Inferior parietal cortex (tissue), 1 donor: ENCODE measurements at regions not wholly inside any gene's neighbourhood (a gene's known extent, or its start where the extent isn't known, plus 50 kb on each side); places are given as distances from the start of the nearest gene placed in this dataset.
A peak's percentile ranks its signal among the peaks of the same experiment; 100 is the strongest.
"Not testable (repeated sequence)": the region's sequence is repeated elsewhere in the genome, so short reads cannot be mapped to it uniquely, and the experiment has no call there.

Source experiments
- DNase-seq: peaks from one replicate; pipeline ENCODE4 v3.0.0-alpha.2; 2016; ENCODE audit errors: extremely low spot score

- DNase-seq = no peak
These were observed 86.7 kb upstream of the MAP4K4 start for GRCh38 chr2:101610750-101611315.

- no peak for DNase-seq
These were observed 88.1 kb upstream of the MAP4K4 start for GRCh38 chr2:101609433-101609832.

- DNase-seq = no peak
These were observed 88.8 kb upstream of the MAP4K4 start for GRCh38 chr2:101608408-101609310.

- DNase-seq = no peak
These were observed 100.1 kb upstream of the MAP4K4 start for GRCh38 chr2:101597347-101597944.

- DNase-seq = no peak
These were observed 101.2 kb upstream of the MAP4K4 start for GRCh38 chr2:101596333-101596732.

GRCh38 chr2:101587251-101587650, 110.3 kb upstream of the MAP4K4 start:
- DNase-seq = no peak

GRCh38 chr2:101583861-101584260, 108.9 kb upstream of the RFX8 start:
- DNase-seq = no peak

- DNase-seq = no peak
These were observed 106.9 kb upstream of the RFX8 start for GRCh38 chr2:101581675-101582299.

GRCh38 chr2:101580528-101580927, 105.6 kb upstream of the RFX8 start:
- DNase-seq = peak; percentile 38

GRCh38 chr2:101578671-101579070, 103.8 kb upstream of the RFX8 start:
- DNase-seq = no peak

- DNase-seq = not testable (repeated sequence)
These were observed 103.2 kb upstream of the RFX8 start for GRCh38 chr2:101578135-101578534.

- no peak for DNase-seq
These were observed 102.3 kb upstream of the RFX8 start for GRCh38 chr2:101577173-101577572.

GRCh38 chr2:101574622-101575021, 99.7 kb upstream of the RFX8 start:
- no peak for DNase-seq

- DNase-seq = no peak
These were observed 97.0 kb upstream of the RFX8 start for GRCh38 chr2:101571951-101572350.

- no peak for DNase-seq
These were observed 95.1 kb upstream of the RFX8 start for GRCh38 chr2:101569886-101570520.

GRCh38 chr2:101568969-101569368, 94.1 kb upstream of the RFX8 start:
- DNase-seq = no peak

- no peak for DNase-seq
These were observed 91.8 kb upstream of the RFX8 start for GRCh38 chr2:101566632-101567228.

GRCh38 chr2:101563849-101564248, 88.9 kb upstream of the RFX8 start:
- no peak for DNase-seq

- no peak for DNase-seq
These were observed 85.9 kb upstream of the RFX8 start for GRCh38 chr2:101560780-101561315.

- DNase-seq = no peak
These were observed 84.6 kb upstream of the RFX8 start for GRCh38 chr2:101559551-101559950.
